Testis (tissue), 2 donors: ENCODE measurements at regions not wholly inside any gene's neighbourhood (a gene's known extent, or its start where the extent isn't known, plus 50 kb on each side); places are given as distances from the start of the nearest gene placed in this dataset.

ENCODE experiments used
- DNase-seq: peaks from one replicate; pipeline ENCODE4 v3.0.0-alpha.2; 2019
- H3K27ac ChIP-seq, 2 donors: fragments of 200-600 bp; sonication (generic); one replicate each; pipeline ENCODE4 v1.5.1; 2019
- H3K27me3 ChIP-seq: fragments of 200-600 bp; sonication (generic); one replicate; pipeline ENCODE4 v1.5.1; 2019
- H3K36me3 ChIP-seq: fragments of 200-600 bp; sonication (generic); one replicate; pipeline ENCODE4 v1.5.1; 2017; ENCODE audit warnings: low read depth; ENCODE audit errors: missing control alignments
- H3K4me1 ChIP-seq: fragments of 200-600 bp; sonication (generic); one replicate; pipeline ENCODE4 v1.5.1; 2019
- H3K4me3 ChIP-seq, 2 donors: fragments of 200-600 bp; sonication (generic); one replicate each; pipeline ENCODE4 v1.5.1; 2017 to 2019
- H3K9me3 ChIP-seq: fragments of 200-600 bp; sonication (generic); one replicate; pipeline ENCODE4 v1.5.1; 2017
- CTCF ChIP-seq, 3 experiments: fragments of 450-650 bp in 2 of 3; fragments of 200-600 bp in 1 of 3; sonication (generic) in 1 of 3; IDR thresholded peaks; one replicate each; pipeline ENCODE4 v1.5.1; 2016 to 2019; ENCODE audit warnings: antibody characterized with exemption in 3 of 3, mild to moderate bottlenecking in 2 of 3, moderate library complexity in 1 of 3
- POLR2A ChIP-seq: fragments of 450-650 bp; IDR thresholded peaks from one replicate; pipeline ENCODE4 v1.6.1; 2017; ENCODE audit warnings: antibody characterized with exemption, mild to moderate bottlenecking, moderate library complexity
- WGBS, 2 donors: methylation state at CpG; one replicate each; pipeline ENCODE4 v1.1.5; 2018; 5-methylcytosine and 5-hydroxymethylcytosine counted together
- intact Hi-C: fragments of 100-400 bp; cut with DNase I; formaldehyde crosslinking; loops from one replicate; pipeline ENCODE4 v1.15.1; 2023; ENCODE audit warnings: low total_unique reads

DNA sequence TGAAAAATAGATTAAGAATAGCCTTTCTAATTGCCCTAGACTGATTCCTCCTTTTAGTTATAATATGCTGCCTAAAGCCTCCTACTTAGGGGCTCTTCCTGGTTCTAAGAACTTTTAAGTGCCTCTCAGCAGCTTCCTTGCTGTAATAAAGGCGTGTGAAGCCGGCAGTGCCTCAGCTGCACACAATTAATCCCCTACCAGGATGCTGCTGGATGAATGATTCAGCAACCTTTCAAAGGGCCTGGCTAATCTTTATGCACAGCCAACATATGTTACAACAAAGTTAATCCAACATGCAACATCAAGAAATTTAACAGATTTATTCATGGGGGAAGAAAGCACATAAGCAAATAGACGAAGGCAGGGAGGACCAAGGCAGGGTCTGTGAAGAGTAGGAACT is 145.2 kb downstream of the PMP22 start:
- H3K4me1 ChIP-seq: no peaks in the 10 kb centered on the region
- no peak overlapping the region for H3K4me3 ChIP-seq
- intact Hi-C loops: no loop called here
- 69 to 80% methylated on average over 3 of the region's 3 CpGs for WGBS, 2 donors
- TF ChIP-seq POLR2A (no peak), CTCF (IDR thresholded peaks at IDR 0.05) (no peak)
- no peaks in the 10 kb centered on the region for H3K36me3 ChIP-seq
- no peak for DNase-seq
- H3K27ac ChIP-seq: no peak overlapping the region
- H3K27me3 ChIP-seq: no peaks in the 10 kb centered on the region
- H3K9me3 ChIP-seq: no peaks in the 10 kb centered on the region

DNA sequence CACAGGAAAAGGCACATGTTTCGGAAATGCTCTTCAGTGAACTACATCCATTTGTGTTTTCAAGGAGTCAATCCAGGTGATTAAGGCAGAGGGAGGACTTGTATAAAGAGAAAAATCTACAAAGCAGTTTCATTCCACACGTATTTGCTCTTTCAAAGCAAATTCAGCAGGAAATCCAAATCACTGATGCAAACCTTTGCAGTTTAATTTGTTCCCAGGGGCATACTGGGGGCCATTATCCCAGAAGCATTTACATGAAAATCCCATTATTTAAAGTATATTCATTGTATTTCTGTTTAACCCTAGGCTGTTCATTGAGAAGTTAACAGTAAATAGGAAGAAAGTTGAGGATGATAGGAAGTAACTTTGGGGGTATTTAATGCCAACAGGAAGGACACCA is 147.9 kb downstream of the PMP22 start:
- H3K4me1 ChIP-seq: no peaks in the 10 kb centered on the region
- H3K9me3 ChIP-seq: no peaks in the 10 kb centered on the region
- intact Hi-C loops: no loop called here
- H3K4me3 ChIP-seq: no peak overlapping the region
- no peak for TF ChIP-seq POLR2A
- TF ChIP-seq CTCF (IDR thresholded peaks at IDR 0.05): no peak
- no peaks in the 10 kb centered on the region for H3K36me3 ChIP-seq
- no peak overlapping the region for H3K27ac ChIP-seq
- 70 to 71% methylated on average over 2 of the region's 2 CpGs for WGBS, 2 donors
- no peaks in the 10 kb centered on the region for H3K27me3 ChIP-seq
- no peak for DNase-seq

GRCh38 chr17:15112846-15113617 is 152.1 kb downstream of the PMP22 start:
- Histone ChIP-seq H3K4me1 (no peaks in the 10 kb centered on the region), H3K27me3 (no peaks in the 10 kb centered on the region), H3K4me3 (no peak overlapping the region), H3K27ac (no peak overlapping the region), H3K36me3 (no peaks in the 10 kb centered on the region), H3K9me3 (no peaks in the 10 kb centered on the region)
- intact Hi-C loops: no loop called here
- WGBS, 2 donors: 69% methylated on average over 13 of the region's 13 CpGs
- DNase-seq: no peak
- TF ChIP-seq POLR2A: no peak

DNA sequence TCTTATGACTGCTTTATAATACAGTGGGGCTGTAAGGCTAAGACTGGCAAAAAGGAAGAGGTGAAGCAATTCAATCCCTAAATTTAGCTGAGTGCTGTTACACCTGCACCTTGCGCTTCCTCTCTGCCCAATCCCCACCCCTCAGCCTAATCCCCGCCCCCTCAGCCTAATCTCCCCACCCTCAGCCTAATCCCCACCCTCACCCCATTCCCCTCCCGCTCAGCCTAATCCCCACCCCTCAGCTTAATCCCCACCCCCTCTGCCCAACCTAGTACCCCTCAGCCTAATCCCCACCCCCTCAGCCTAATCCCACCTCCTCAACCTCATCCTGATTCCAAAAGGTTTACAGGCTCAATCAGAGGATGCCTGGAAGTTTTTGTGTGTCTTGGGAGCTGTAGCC is 155.5 kb downstream of the PMP22 start:
- no peak for DNase-seq
- Histone ChIP-seq H3K27ac (no peak overlapping the region), H3K9me3 (no peaks in the 10 kb centered on the region), H3K27me3 (no peaks in the 10 kb centered on the region), H3K4me3 (no peak overlapping the region), H3K36me3 (no peaks in the 10 kb centered on the region), H3K4me1 (no peaks in the 10 kb centered on the region)
- WGBS, 2 donors: 51 to 65% methylated on average over 3 of the region's 3 CpGs
- intact Hi-C loops: no loop called here
- TF ChIP-seq CTCF (IDR thresholded peaks at IDR 0.05): no peak
- TF ChIP-seq POLR2A: no peak

- intact Hi-C loops: no loop called here
- no peak for TF ChIP-seq CTCF (IDR thresholded peaks at IDR 0.05)
- no peak for TF ChIP-seq POLR2A
- no peaks in the 10 kb centered on the region for H3K4me1 ChIP-seq
- WGBS, 2 donors: 65 to 74% methylated on average over 3 of the region's 3 CpGs
- no peak overlapping the region for H3K4me3 ChIP-seq
- DNase-seq: no peak
- H3K27me3 ChIP-seq: no peaks in the 10 kb centered on the region
- no peaks in the 10 kb centered on the region for H3K36me3 ChIP-seq
- no peaks in the 10 kb centered on the region for H3K9me3 ChIP-seq
- no peak overlapping the region for H3K27ac ChIP-seq
Measured at GRCh38 chr17:15108992-15109391, 156.1 kb downstream of the PMP22 start.
